HAP-1 (cell line): ENCODE measurements at regions not wholly inside any gene's neighbourhood (a gene's known extent, or its start where the extent isn't known, plus 50 kb on each side); places are given as distances from the start of the nearest gene placed in this dataset.
"Not testable (repeated sequence)": the region's sequence is repeated elsewhere in the genome, so short reads cannot be mapped to it uniquely, and the experiment has no call there.

Experiments
- DNase-seq, 2 experiments: peaks; one replicate each; pipeline ENCODE4 v3.0.0-alpha.2; 2016 to 2020; ENCODE audit warnings: low spot score in 2 of 2
- H3K27me3 ChIP-seq: fragments of 250-450 bp; sonication (Bioruptor Pico); 2 replicates; pipeline ENCODE4 v1.5.1; 2020; ENCODE audit warnings: low read depth, mild to moderate bottlenecking, moderate library complexity
- H3K36me3 ChIP-seq: fragments of 250-450 bp; sonication (Bioruptor Pico); replicated peaks from 2 replicates; pipeline ENCODE4 v1.5.1; 2020; ENCODE audit warnings: mild to moderate bottlenecking
- H3K4me1 ChIP-seq: fragments of 250-450 bp; sonication (Bioruptor Pico); 2 replicates; pipeline ENCODE4 v1.5.1; 2020; ENCODE audit warnings: mild to moderate bottlenecking
- H3K4me3 ChIP-seq: fragments of 250-450 bp; sonication (Bioruptor Pico); 2 replicates; pipeline ENCODE4 v1.5.1; 2020; ENCODE audit warnings: mild to moderate bottlenecking, moderate library complexity
- H3K9me3 ChIP-seq: fragments of 250-450 bp; sonication (Bioruptor Pico); 2 replicates; pipeline ENCODE4 v1.5.1; 2020; ENCODE audit warnings: mild to moderate bottlenecking, moderate library complexity
- in situ Hi-C: fragments of 300-500 bp; cut with MboI; formaldehyde crosslinking; loops from 3 replicates; pipeline ENCODE4 v1.14.3; 2020; ENCODE audit warnings: low sequenced_read_pairs, inconsistent platforms, mixed read lengths

- H3K27me3 ChIP-seq, H3K4me1 ChIP-seq, DNase-seq, H3K4me3 ChIP-seq, H3K9me3 ChIP-seq, H3K36me3 ChIP-seq, in situ Hi-C loops: not testable (repeated sequence)
These were observed 179.0 kb upstream of the ETV3 start for GRCh38 chr1:157317229-157317628.

- H3K9me3 ChIP-seq: no peaks in the 10 kb centered on the region
- no peaks in the 10 kb centered on the region for H3K4me1 ChIP-seq
- in situ Hi-C loops: no loop called here
- H3K36me3 ChIP-seq: no peaks in the 10 kb centered on the region
- no peak for DNase-seq
- H3K4me3 ChIP-seq: no peak overlapping the region
- H3K27me3 ChIP-seq: no peaks in the 10 kb centered on the region
These were observed 177.3 kb upstream of the ETV3 start for GRCh38 chr1:157315544-157315943.

GRCh38 chr1:157314408-157314807 lies 176.2 kb upstream of the ETV3 start:
- Histone ChIP-seq H3K4me1 (no peaks in the 10 kb centered on the region), H3K27me3 (peaks cover 5% of the 10 kb centered on the region), H3K4me3 (no peak overlapping the region), H3K9me3 (no peaks in the 10 kb centered on the region), H3K36me3 (no peaks in the 10 kb centered on the region)
- no peak for DNase-seq
- in situ Hi-C loops: no loop called here

- no peaks in the 10 kb centered on the region for H3K4me1 ChIP-seq
- no peaks in the 10 kb centered on the region for H3K9me3 ChIP-seq
- DNase-seq: no peak
- no peak overlapping the region for H3K4me3 ChIP-seq
- peaks cover 6% of the 10 kb centered on the region for H3K27me3 ChIP-seq
- in situ Hi-C loops: no loop called here
- no peaks in the 10 kb centered on the region for H3K36me3 ChIP-seq
These were observed 175.1 kb upstream of the ETV3 start for GRCh38 chr1:157313240-157313807.

- in situ Hi-C loops: no loop called here
These were observed 174.1 kb upstream of the ETV3 start for GRCh38 chr1:157312082-157312812.

GRCh38 chr1:157311730-157312081 lies 173.5 kb upstream of the ETV3 start:
- Histone ChIP-seq H3K9me3 (no peaks in the 10 kb centered on the region), H3K36me3 (no peaks in the 10 kb centered on the region), H3K4me3 (no peak overlapping the region), H3K4me1 (no peaks in the 10 kb centered on the region), H3K27me3 (peaks cover 6% of the 10 kb centered on the region)
- in situ Hi-C loops: no loop called here
- DNase-seq: no peak

More at GRCh38 chr1:157312082-157312812, 174.1 kb upstream of the ETV3 start:
- Histone ChIP-seq H3K9me3 (no peaks in the 10 kb centered on the region), H3K36me3 (no peaks in the 10 kb centered on the region), H3K4me1 (no peaks in the 10 kb centered on the region), H3K4me3 (no peak overlapping the region), H3K27me3 (peaks cover 6% of the 10 kb centered on the region)
- no peak for DNase-seq

GRCh38 chr1:157310805-157311729 lies 172.9 kb upstream of the ETV3 start:
- H3K9me3 ChIP-seq, H3K27me3 ChIP-seq, in situ Hi-C loops, H3K4me1 ChIP-seq, H3K36me3 ChIP-seq, DNase-seq, H3K4me3 ChIP-seq: not testable (repeated sequence)

GRCh38 chr1:157310401-157310800 lies 172.2 kb upstream of the ETV3 start:
- Histone ChIP-seq H3K4me3 (no peak overlapping the region), H3K9me3 (no peaks in the 10 kb centered on the region), H3K4me1 (no peaks in the 10 kb centered on the region), H3K27me3 (peaks cover 6% of the 10 kb centered on the region), H3K36me3 (no peaks in the 10 kb centered on the region)
- in situ Hi-C loops: no loop called here
- DNase-seq: no peak

- no peaks in the 10 kb centered on the region for H3K4me1 ChIP-seq
- peaks cover 6% of the 10 kb centered on the region for H3K27me3 ChIP-seq
- no peak overlapping the region for H3K4me3 ChIP-seq
- no peaks in the 10 kb centered on the region for H3K9me3 ChIP-seq
- in situ Hi-C loops: no loop called here
- no peak for DNase-seq
- no peaks in the 10 kb centered on the region for H3K36me3 ChIP-seq
These were observed 169.3 kb upstream of the ETV3 start for GRCh38 chr1:157307491-157307890.

- H3K4me1 ChIP-seq: no peaks in the 10 kb centered on the region
- H3K4me3 ChIP-seq: no peak overlapping the region
- in situ Hi-C loops: no loop called here
- H3K36me3 ChIP-seq: no peaks in the 10 kb centered on the region
- peaks cover 6% of the 10 kb centered on the region for H3K27me3 ChIP-seq
- H3K9me3 ChIP-seq: no peaks in the 10 kb centered on the region
- no peak for DNase-seq
These were observed 168.7 kb upstream of the ETV3 start for GRCh38 chr1:157306896-157307295.

- H3K9me3 ChIP-seq: no peaks in the 10 kb centered on the region
- H3K4me3 ChIP-seq: no peak overlapping the region
- no peaks in the 10 kb centered on the region for H3K4me1 ChIP-seq
- DNase-seq: no peak
- 0 out of 2 replicates have a peak, but pooled peaks cover under 1% of the 10 kb centered on the region for H3K27me3 ChIP-seq
- in situ Hi-C loops: no loop called here
- H3K36me3 ChIP-seq: no peaks in the 10 kb centered on the region
These were observed 166.1 kb upstream of the ETV3 start for GRCh38 chr1:157304271-157304670.

GRCh38 chr1:157302724-157303123 lies 164.5 kb upstream of the ETV3 start:
- DNase-seq: no peak
- H3K9me3 ChIP-seq: no peaks in the 10 kb centered on the region
- H3K4me1 ChIP-seq: no peaks in the 10 kb centered on the region
- no peaks in the 10 kb centered on the region for H3K27me3 ChIP-seq
- no peak overlapping the region for H3K4me3 ChIP-seq
- in situ Hi-C loops: no loop called here
- no peaks in the 10 kb centered on the region for H3K36me3 ChIP-seq

- in situ Hi-C loops: no loop called here
- no peak for DNase-seq
- H3K36me3 ChIP-seq: no peaks in the 10 kb centered on the region
- no peaks in the 10 kb centered on the region for H3K9me3 ChIP-seq
- H3K4me3 ChIP-seq: no peak overlapping the region
- H3K4me1 ChIP-seq: no peaks in the 10 kb centered on the region
- H3K27me3 ChIP-seq: no peaks in the 10 kb centered on the region
These were observed 164.0 kb upstream of the ETV3 start for GRCh38 chr1:157302199-157302497.

- Histone ChIP-seq H3K36me3 (no peaks in the 10 kb centered on the region), H3K27me3 (no peaks in the 10 kb centered on the region), H3K9me3 (no peaks in the 10 kb centered on the region), H3K4me1 (no peaks in the 10 kb centered on the region), H3K4me3 (no peak overlapping the region)
- no peak for DNase-seq
- in situ Hi-C loops: no loop called here
These were observed 163.4 kb upstream of the ETV3 start for GRCh38 chr1:157301477-157302198.
